Caki2 (cell line): ENCODE measurements at regions not wholly inside any gene's neighbourhood (a gene's known extent, or its start where the extent isn't known, plus 50 kb on each side); places are given as distances from the start of the nearest gene placed in this dataset.

Experiments
- DNase-seq: peaks from one replicate; pipeline ENCODE4 v3.0.0-alpha.2; 2015; ENCODE audit warnings: low read depth
- in situ Hi-C: cut with HindIII; loops from 2 replicates; pipeline ENCODE4 v1.10.0; 2016; ENCODE audit warnings: low sequenced_read_pairs, low pct_unique_long_range_greater_than_20kb, mixed read lengths

GRCh38 chr10:84053626-84054025, 85.7 kb upstream of the GHITM start:
- in situ Hi-C loops = no loop called here

DNA sequence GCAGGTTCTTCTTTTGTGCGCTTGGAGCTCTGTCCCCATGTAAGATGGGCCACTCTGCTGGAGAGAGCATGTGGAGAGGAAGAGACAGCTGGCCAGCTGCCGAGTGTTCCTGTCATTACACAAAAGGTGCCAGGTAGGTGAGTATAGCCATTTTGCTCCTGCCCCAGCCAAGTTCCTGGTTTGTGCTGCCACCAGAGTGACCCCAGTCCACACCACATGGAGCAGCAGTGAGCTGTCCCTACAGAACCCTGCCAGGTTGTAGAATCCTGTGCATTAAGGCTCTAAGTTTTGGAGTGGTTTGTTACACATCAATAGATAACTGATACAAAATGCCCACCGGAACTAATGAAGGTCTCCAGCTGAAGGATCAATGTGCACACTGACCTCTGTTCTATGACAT, 84.6 kb upstream of the GHITM start:
- in situ Hi-C loops = no loop called here
- DNase-seq = no peak

More at GRCh38 chr10:84053626-84054025, 85.7 kb upstream of the GHITM start:
- no peak for DNase-seq

- in situ Hi-C loops = no loop called here
These were observed 79.8 kb upstream of the GHITM start for GRCh38 chr10:84059526-84059925.

GRCh38 chr10:84063440-84063839, 75.9 kb upstream of the GHITM start:
- in situ Hi-C loops = no loop called here

More at GRCh38 chr10:84059526-84059925, 79.8 kb upstream of the GHITM start:
- no peak for DNase-seq

DNA sequence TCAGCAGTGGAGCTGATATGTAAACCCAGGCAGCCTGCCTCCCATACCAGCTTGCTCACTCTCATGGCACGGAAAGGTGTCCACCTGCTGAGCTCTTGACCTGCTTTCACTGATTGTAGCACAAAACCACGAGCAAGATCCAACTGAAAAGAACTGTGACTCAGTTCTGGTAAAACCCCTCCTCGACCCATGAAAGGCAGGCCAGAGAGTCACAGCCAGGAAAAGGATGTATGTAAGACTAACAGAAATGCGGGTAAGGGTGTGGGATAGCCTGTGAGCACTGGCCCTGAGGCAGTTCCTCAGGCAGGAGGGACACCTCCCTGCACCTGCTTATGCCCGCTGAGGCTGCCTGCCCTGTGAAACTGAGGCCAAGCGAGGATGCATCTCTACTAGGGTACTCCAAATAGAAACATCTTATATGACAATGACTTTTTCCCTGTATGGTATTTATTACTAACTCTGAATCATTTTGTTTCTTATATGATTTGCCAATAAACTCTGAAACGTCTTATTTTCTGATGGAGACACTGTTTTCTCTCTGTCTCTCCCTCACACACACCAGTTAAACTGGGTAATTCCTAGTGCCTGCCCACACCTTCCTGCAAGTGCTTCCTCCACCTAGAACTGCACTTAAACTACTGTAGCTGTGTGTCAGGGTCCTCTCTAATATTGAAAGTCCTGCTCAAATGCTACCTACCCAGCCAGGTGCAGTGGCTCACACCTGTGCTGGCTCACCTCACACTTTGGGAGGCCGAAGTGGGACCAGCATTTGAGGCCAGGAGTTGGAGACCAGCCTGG, 73.3 kb upstream of the GHITM start:
- DNase-seq = no peak
- in situ Hi-C loops = no loop called here

More at GRCh38 chr10:84063440-84063839, 75.9 kb upstream of the GHITM start:
- no peak for DNase-seq

- no peak for DNase-seq
- in situ Hi-C loops = no loop called here
These were observed 64.8 kb upstream of the GHITM start for GRCh38 chr10:84074521-84074920.

GRCh38 chr10:84075226-84076046, 63.9 kb upstream of the GHITM start:
- DNase-seq = no peak
- in situ Hi-C loops = no loop called here

DNA sequence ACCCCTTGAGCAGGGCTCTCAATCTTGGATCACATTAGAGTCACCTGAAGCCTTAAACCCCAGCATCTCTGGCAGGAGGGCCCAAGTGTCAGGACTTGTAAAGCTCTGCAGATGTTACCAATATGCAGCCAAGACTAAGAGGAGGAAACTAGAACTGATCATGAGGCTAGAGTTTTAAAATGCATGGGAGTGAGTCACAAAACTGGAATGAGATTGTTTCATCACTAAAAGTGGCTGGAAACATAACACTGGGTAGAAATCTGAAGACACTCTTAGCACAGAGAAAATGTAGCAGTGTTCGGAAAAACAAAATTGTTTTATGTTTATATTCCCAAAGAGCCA, 63.3 kb upstream of the GHITM start:
- DNase-seq = peak; percentile 2
- in situ Hi-C loops = no loop called here

GRCh38 chr10:84076540-84077195, 62.6 kb upstream of the GHITM start:
- in situ Hi-C loops = no loop called here
- DNase-seq = no peak

DNA sequence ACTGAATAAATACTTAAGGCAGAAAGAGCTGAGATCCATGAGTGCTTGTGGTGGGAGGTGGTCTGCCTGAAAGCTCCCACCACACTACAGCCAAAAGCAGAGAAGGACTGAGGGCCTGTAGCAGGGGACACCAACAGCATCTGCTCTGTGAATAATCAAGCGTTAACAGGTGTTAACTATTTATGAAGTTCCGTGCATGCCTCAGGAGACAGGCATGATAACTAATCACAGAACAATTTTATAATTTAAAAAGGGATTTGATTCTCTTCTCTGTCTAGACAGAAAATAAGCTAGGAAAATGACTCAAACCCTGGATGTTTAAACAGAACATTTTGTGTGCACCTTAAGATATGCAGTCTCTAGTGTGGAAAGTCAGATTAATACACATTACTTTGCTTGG, 61.5 kb upstream of the GHITM start:
- no peak for DNase-seq
- in situ Hi-C loops = no loop called here

GRCh38 chr10:84078771-84079170, 60.5 kb upstream of the GHITM start:
- in situ Hi-C loops = no loop called here
- DNase-seq = no peak

DNA sequence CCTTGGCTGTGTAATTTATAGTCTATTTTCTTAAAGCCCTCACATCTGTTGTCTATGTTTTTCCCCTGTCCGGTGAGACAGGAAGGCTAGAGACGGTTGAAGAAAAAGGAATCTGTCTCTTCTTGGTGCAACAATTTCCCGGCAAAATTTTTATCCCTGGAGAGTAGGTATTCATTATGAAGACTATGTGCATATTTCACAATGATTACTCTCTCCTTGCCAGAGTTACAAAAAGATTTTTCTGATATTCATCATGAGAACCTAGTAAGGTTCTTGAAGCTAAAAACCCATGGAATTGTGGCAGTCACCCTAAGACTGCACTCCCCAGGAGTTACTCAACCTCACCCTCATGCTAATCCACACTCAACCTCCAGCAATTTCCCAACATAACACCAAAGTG, 55.0 kb upstream of the GHITM start:
- in situ Hi-C loops = no loop called here
- no peak for DNase-seq

GRCh38 chr10:84087202-84087601, 52.1 kb upstream of the GHITM start:
- in situ Hi-C loops = no loop called here
- DNase-seq = no peak

GRCh38 chr10:84088626-84089025, 50.7 kb upstream of the GHITM start:
- in situ Hi-C loops = no loop called here
- DNase-seq = no peak

- in situ Hi-C loops = no loop called here
These were observed 50.1 kb upstream of the GHITM start for GRCh38 chr10:84089162-84089561.

More at GRCh38 chr10:84089162-84089561, 50.1 kb upstream of the GHITM start:
- no peak for DNase-seq
